ENCODE measurements at regions not wholly inside any gene's neighbourhood (a gene's known extent, or its start where the extent isn't known, plus 50 kb on each side); places are given as distances from the start of the nearest gene placed in this dataset.

- Mint-ChIP-seq H3K36me3 (ENCODE audit: insufficient read depth in 2 of 2) (no peaks in the 10 kb centered on the region), H3K27me3 (ENCODE audit: low read depth) (peaks cover 39% of the 10 kb centered on the region), H3K27ac (no peak overlapping the region), H3K4me1 (ENCODE audit: low read depth) (no peaks in the 10 kb centered on the region), H3K4me3 (no peak overlapping the region), H3K9me3 (no peaks in the 10 kb centered on the region)
- ATAC-seq (replicated peaks in 1 of 2) (no peak), DNase-seq (no peak)
These were observed 52.7 kb upstream of the SYT6 start for GRCh38 chr1:114206392-114206791.

- no peak overlapping the region for H3K4me3 Mint-ChIP-seq
- no peaks in the 10 kb centered on the region for H3K4me1 Mint-ChIP-seq (ENCODE audit: low read depth)
- no peaks in the 10 kb centered on the region for H3K9me3 Mint-ChIP-seq
- ATAC-seq (replicated peaks in 1 of 2) (no peak), DNase-seq (no peak)
- peaks cover 35% of the 10 kb centered on the region for H3K27me3 Mint-ChIP-seq (ENCODE audit: low read depth)
- H3K27ac Mint-ChIP-seq: no peak overlapping the region
- H3K36me3 Mint-ChIP-seq (ENCODE audit: insufficient read depth in 2 of 2): no peaks in the 10 kb centered on the region
These were observed 50.0 kb upstream of the SYT6 start for GRCh38 chr1:114203595-114204128.
